SKM-1 (cell line): ENCODE measurements at regions not wholly inside any gene's neighbourhood (a gene's known extent, or its start where the extent isn't known, plus 50 kb on each side); places are given as distances from the start of the nearest gene placed in this dataset.
"Not testable (repeated sequence)": the region's sequence is repeated elsewhere in the genome, so short reads cannot be mapped to it uniquely, and the experiment has no call there.

Experiments
- DNase-seq: peaks from one replicate; lab custom pipeline; 2025; ENCODE audit not compliant: unreplicated experiment; lab: John Stamatoyannopoulos, UW

DNA sequence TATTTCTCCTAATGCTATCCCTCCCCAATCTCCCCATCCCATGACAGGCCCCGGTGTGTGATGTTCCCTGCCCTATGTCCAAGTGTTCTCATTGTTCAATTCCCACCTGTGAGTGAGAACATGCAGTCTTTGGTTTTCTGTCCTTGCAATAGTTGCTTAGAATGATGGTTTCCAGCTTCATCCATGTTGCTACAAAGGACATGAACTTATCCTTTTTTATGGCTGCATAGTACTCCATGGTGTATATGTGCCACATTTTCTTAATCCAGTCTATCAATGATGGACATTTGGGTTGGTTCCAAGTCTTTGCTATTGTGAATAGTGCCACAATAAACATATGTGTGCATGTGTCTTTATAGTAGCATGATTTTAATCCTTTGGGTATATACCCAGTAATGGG lies 51.3 kb upstream of the RIOK2 start:
- DNase-seq = not testable (repeated sequence)

DNA sequence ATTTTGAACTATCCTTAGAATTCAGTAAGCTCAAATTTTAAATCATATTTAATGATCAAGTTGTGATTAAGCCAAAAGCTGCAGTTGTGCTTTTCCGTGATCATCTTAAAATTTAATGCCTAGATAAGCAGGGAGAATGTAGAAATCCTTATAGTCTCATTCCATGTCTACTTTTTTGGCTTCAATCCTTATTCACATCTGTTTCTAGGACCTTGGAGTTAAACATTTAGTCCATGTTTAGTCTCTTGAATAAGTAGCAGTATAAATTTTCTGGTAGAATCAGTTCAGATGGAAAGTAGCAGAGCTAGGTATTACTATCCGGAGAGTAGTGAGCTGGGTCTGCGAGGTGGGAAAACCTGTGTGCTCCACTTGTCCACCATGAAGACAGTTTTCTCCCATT lies 59.3 kb upstream of the RIOK2 start:
- DNase-seq = no peak

DNA sequence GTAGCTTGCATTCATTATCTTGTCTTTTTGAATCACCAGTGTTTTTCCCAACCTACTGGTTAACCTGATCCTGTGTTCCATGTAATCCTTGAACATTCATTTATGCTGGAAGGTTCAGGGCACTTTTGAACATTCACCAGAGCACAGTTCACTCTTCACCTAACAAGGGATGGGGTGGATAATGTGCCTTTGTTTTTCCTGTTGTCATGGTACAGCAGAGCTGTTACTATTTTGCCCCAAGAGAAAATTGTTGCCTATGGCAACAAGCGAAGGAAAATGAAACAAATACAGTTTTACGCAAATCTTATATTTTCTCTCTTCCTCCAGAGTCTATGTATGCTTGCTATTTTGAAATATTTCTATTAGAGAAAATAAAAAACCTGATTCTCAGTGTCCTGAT lies 60.3 kb upstream of the RIOK2 start:
- no peak for DNase-seq

DNA sequence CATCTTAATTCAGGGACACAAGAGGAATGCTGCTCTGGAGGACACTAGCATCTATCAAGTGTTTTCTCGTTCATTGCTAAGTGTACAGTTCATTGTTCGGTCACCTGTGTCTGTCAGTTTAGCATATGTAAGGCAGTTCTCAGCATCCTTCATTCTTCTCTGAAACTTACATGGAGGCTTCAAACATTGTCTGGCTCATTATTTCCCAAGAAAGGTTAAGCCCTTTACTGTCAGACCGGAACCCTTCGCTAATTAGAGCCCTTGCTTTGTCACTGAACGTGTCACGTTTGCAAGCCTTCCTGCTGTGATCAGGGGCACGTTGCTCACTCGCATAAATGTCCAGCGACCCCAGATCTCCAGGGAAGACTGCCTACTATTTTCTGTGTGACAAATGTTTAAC lies 62.3 kb upstream of the RIOK2 start:
- DNase-seq = no peak

DNA sequence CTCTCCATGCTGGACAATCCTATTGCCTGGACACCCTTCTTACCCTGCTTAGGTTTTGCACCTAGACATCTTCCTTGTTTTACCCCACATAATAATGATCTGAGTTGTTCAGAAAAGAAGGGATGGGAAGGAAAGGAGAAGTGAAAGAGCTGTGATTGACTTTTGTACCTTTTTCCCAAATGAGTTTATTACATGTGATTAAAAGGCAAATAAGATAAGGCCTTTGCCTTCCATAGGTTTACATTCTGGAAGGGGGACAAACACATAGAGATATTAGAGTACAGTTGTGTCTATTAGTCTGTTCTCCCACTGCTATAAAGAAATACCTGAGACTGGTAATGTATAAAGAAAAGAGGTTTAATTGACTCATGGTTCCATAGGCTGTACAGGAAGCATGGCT lies 67.1 kb upstream of the RIOK2 start:
- no peak for DNase-seq

DNA sequence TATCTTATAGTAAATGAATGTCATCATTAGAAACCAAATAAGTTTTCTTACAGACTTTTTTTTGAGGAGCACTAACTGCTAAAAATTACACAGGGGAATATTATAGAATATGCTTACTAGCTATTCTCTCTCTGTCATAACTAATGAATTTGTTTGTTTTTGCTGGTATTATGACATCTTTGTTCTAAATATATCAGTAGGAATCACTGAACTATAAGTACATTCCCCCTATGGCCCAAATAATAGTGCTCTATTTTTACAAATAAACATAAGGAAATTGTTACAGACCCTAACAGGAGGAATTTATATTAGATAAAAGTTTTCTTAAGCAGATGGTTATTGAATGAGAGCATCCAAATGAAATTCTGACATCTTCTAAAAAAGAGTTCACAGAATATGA lies 83.0 kb upstream of the RIOK2 start:
- no peak for DNase-seq

DNA sequence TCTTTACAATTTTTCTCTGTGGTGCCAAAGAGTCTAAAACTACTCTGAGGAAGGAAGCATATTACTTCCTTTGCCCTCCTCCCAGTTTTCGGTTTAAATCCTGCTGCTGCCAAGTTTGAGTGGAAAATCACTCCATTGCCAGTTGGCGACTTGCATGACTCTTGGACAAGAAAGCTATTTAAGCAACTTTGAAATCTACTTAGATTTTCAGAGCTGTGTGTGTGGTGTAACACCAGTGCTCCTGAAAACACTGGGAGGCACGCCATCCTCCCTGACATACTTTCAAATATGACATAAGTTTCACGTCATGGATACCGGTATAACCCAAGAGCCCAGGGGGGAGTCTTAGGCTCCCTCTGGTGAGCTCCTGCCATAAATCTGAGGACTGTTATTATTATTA lies 83.5 kb upstream of the RIOK2 start:
- no peak for DNase-seq

DNA sequence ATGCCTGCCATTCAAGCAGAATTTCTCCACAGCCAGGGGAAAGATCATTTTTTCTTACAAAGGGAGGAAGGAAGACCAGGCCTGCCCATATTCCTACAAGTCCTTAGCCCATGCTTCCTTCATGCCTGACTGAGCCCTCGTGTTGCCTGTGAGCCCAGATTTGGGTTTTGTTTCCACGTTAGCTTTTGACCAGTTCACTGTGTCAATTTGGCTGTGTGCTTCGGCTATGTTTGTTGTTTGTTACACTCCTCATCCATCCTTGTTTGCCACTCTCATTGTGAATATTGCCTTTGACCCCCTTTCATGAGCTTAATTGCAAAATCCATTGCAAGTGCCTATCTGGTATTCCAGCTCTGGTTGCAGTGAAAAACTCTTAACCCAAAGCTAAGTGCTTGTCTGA lies 84.7 kb upstream of the RIOK2 start:
- DNase-seq = no peak

DNA sequence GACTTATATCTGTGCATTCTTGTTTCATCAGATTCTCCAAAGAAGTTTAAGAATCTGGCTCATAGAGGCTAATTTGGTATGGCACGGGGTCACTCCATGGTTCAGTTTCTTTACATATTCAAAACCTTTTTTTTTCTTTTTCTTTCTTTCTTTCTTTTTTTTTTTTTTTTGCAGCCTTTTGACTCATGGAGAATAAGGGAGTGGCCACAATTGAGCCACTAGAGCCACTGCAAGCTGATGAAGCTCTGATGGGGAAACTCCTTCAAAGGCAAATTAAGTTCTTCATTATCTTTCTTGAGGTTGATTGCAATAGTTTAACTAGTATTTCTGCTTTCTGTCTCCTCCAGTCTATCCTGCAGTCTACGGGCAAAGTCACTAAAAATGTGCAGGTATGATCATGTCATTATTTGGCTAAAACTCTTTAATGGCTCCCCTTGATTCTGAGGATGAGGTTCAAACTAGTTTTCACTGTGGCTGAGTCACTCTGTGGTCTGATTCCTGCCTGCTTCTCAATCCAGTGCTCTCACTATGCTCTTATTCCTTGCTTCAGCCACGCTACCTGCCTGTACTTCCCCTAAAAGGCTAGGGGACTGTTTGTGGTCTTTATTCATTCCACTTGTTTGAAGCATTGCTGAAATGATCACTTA lies 93.5 kb upstream of the RIOK2 start:
- DNase-seq = no peak

DNA sequence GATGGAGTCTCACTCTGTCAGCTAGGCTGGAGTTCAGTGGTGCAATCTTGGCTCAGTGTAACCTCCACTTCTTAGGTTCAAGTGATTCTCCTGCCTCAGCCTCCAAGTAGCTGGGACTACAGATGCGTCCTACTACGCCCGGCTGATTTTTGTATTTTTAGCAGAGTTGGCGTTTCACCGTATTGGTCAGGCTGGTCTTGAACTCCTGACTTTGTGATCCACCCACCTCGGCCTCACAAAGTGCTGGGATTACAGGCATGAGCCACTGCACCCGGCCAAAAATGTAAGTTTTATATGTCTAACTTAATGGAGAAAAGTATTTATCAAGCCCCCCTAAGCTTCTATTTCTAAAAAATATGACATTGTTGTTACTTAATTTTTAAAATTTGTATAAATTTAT lies 98.2 kb upstream of the RIOK2 start:
- DNase-seq = no peak

DNA sequence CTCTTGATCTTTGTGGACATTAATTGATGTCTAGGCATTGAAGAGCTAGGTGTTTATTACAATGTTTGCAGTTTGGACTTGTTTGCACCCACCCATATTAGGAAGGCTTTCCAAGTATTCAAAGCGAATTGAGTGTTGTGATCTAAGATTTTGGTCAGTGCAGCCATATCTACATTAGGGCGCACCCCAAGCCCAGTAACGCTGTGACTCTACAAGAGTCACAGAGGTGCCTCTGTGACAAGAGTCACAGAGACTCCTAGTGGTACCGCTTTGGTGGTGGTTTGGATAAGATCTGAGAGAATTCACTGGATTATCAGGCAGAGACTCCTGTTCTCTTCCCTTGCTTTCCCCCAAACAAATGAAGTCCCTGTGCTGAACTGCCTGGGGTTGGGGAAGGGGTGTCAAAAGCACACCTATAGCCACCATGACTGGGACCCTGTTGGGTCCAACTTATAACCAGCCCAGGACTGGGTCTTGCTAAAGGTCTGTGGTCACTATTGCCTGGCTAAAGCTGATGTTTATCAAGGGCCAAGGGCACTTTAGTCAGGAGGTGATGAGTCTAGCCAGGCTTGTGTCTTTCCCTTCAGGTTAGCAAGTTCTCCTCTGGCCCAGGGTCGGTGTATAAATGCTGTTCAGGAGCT lies 114.1 kb upstream of the RIOK2 start:
- DNase-seq = peak; percentile 2

DNA sequence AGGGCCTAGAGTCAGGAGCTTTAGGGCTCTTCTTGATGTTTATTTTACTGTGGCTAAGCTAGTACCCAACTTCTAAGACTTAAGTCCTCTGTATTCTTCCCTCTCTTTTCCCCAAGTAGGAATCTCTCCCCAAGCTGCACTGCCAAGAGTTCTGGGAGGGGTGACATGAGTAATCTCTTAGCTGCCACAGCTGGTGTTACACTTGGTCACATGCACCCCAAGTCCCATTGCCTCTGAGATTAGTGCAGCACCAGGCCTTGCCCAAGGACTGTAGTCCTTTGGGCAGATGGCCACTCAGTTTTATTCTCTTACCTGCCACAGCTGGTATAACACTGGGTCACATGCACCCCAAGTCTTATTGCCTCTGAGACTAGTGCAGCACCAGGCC lies 114.7 kb upstream of the RIOK2 start:
- DNase-seq = no peak

DNA sequence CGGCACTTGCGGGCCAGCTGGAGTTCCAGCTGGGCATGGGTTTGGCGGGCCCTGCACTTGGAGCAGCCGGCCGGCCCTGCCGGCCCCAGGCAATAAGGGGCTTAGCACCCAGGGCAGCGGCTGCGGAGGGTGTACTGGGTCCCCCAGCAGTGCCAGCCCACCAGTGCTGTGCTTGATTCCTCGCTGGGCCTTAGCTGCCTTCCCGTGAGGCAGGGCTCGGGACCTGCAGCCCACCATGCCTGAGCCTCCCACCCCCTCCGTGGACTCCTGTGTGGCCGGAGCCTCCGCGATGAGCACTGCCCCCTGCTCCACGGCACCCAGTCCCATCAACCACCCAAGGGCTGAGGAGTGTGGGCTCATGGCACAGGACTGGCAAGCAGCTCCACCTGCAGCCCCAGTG lies 118.1 kb upstream of the RIOK2 start:
- DNase-seq = not testable (repeated sequence)

DNA sequence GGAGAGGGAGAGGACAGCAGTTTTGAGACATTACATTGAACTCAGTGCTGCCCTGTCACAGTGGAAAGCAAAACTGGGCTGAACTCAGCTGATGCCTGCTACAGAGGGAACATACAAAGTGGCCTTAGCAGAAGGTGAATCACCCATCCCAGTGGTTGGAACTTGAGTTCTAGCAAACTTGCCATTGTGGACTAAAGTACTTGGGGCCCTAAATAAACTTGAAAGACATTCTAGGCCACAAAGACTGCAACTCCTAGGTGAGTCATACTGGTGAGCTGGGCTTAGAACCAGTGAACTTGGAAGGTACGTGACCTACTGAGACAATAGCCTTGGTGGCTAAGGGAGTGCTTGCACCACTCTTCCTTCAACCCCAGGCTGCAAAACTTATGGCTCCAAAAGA lies 155.7 kb upstream of the RIOK2 start:
- no peak for DNase-seq

DNA sequence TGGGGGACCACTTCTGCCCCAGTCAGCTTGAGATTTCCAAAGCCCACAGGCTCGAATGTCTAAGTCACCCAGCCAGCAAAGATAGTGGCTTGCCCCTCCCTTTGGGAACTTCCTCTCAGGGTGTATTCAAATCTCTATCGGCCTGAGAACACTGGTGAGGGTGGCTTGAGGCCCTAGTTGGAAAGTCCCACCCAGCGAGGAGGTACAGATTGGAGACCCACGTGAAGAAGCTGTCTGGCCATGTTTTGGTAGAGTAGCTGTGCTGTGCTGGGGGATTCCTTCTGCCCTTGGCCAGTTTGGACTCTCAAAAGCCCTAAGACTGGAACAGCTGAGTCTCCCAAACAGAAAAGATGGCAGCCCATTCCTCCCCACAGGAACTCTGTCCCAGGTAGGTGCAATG lies 172.7 kb upstream of the RIOK2 start:
- DNase-seq = no peak

DNA sequence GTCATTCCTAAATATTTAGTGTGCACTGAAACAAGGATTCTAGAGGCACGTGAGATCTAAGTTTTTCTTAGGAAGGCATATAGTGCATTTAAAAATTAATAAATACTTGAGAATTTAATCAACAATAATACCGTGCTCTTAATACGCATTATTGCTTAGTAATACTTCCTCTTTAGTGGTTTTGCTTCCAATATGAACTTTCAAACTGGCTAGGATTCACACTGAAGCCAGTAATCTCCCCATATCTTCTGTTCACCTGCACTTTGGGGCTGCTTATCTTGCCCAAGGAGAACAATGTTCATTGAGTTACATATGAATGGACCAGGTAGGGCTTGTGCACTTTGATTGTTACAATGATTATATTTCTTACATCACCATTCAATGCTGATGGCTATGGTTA lies 180.5 kb upstream of the RIOK2 start:
- no peak for DNase-seq

DNA sequence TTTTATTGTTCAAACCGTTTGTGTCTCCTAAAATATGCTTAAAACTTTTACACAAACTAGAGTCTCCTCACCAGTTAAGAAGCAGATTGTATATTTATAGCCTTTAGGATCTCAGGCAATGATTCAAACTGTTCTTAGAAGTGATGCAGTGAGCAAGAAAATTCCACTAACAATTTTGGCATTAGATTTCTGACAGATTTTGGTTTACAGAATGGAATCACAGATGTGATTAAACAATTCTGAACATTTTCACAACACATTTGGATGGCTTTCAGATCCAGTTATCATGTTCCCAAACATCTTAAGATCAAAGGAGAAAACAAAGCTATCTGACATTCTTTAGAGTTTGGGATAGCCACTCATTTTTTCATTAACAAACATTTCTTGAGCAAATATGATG lies 181.7 kb upstream of the RIOK2 start:
- DNase-seq = no peak

DNA sequence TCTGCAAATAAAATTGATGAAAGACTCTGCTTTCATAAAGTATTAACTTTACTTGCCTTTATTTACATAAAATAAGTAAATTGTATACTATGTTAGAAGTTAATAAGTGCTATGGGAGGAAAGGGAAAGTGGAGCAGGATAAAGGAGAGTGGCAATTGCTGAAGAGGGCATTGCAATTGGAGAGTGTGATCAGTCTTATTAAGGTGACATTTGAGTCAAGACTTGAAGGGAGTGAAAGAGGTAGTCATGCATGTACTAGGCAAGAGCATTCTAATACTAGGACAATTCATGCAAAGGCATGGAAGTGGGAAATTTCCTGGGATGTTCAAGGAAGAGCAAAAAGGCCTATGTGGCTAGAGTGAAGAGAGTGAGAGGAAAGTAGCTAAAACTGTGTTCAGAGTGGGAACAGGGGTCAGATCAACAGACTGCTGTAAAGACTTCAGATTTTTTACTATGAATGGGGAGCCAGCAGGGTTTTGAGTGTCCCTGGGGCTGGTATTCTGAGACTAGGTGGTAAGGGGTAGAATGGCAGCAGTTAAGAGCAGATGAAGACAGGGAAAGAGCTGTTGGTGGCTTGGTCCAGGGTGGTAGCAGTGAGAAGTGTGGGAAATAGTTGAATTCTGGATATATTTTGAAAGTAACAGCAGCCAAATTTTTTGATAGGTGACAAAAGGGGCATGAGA lies 182.3 kb upstream of the RIOK2 start:
- no peak for DNase-seq

DNA sequence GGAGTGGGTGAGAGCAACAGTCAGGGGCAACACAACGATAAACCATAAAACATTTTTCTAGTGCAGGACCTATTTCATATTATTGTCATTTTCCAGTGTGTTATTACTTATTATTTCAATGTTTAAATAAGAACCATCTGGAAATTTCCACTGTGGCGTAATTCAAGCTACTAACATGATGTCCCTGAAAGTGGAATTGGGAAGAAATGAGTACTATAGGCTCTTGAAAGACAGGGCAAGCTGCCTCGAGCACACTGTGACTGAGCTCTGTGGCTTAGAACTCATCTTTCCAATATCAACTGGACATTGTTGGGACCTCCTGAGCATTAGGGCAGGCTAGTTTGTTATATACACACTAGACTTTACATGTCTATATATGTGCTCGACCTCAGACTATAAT lies 182.9 kb upstream of the RIOK2 start:
- DNase-seq = no peak

DNA sequence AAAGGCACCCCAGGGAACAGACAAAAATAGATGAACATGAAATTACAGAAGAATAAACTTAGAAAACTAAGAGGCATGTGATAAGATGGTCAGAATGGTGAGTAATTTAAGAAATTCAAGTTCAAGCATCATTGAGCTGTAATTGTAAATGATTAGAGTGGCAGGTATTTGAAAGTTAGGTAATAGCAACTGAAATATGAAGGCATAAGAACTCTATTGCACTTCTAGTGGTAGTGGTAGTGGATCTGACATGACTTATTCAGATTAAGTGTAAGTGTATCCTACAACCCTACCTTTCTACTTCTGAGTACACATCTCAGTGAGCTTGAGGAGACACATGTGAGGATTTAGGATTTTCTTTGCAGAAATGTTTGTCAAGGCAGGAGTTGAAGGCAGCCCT lies 192.9 kb upstream of the RIOK2 start:
- no peak for DNase-seq

DNA sequence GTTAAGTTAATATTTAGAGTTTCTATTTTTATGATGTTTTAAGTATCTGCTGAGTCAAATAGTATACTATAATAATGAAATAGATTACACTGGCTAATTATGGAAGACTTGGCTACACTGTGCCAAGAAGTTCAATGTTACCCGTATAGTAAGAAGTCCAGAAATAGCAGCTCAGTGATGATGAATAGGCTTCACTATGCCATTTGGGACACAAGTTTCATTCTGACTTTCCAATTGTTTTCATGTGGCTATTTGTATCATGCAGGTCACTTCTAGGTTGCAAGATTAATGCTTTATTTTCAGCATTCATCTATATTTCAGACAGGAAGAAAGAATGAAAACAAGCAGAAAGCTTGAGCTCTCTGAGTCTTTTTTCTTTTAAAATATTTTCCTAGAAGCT lies 194.5 kb upstream of the RIOK2 start:
- DNase-seq = no peak

DNA sequence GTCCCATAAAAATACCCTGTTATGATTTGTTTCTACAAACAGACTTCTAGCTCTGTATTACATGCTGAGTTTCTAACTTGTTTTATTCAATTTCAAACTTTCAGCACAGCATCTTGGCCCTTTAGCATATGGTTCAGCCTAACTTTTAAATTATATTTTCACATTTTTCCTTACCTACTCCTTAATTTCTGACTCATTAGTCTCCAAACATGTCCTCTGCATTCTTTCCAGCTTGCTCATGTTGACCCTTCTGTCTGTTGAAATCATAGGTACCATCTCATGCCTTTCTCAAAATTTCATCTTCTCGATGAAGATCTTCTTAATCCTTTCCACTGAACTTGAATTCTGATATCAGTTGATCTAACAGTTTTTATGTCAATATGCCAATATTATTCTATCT lies 200.9 kb upstream of the RIOK2 start:
- no peak for DNase-seq

DNA sequence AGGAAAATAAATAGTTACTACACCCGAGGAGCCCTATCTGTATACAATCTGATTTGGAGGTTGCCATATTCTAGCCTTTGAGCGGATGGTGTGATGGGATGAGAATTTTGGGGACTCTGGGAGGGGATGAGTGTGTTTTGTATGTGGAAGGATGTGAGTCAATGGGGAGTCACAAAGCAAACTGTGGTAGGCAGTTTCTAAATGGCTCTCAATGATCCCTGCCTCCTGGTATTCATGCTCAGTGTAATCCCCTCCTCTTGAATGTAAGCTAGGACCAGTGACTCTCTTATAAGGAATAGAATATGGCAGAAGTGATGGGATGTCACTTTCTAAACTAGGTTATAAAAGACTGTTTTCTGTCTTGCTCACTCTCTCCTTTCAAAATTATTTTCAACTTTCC lies 205.7 kb upstream of the RIOK2 start:
- DNase-seq = no peak
